Tibial nerve (tissue), 4 donors: ENCODE measurements at regions not wholly inside any gene's neighbourhood (a gene's known extent, or its start where the extent isn't known, plus 50 kb on each side); places are given as distances from the start of the nearest gene placed in this dataset.

Experiments used
- CTCF ChIP-seq, 5 experiments: fragments of 200-600 bp in 3 of 5; fragments of 450-650 bp in 2 of 5; sonication (generic) in 3 of 5; IDR thresholded peaks; one replicate each; pipeline ENCODE4 v1.5.1; 2016 to 2019; ENCODE audit warnings: antibody characterized with exemption in 5 of 5, mild to moderate bottlenecking in 3 of 5, moderate library complexity in 2 of 5
- EP300 ChIP-seq, 2 donors: sonication (generic); formaldehyde crosslinking; IDR thresholded peaks; one replicate each; pipeline ENCODE4 v1.6.1; 2017; ENCODE audit warnings: antibody characterized with exemption in 2 of 2, mild to moderate bottlenecking in 1 of 2
- POLR2A ChIP-seq, 2 donors: fragments of 450-650 bp; IDR thresholded peaks; one replicate each; pipeline ENCODE4 v1.6.1; 2017; ENCODE audit warnings: antibody characterized with exemption in 2 of 2, mild to moderate bottlenecking in 2 of 2, moderate library complexity in 2 of 2

- TF ChIP-seq CTCF (IDR thresholded peaks at IDR 0.05), result no peak
- TF ChIP-seq POLR2A (IDR thresholded peaks at IDR 0.05), result no peak
- TF ChIP-seq EP300 (IDR thresholded peaks at IDR 0.05), result no peak
Measured at GRCh38 chr5:71998746-71999145, 108.5 kb upstream of the MAP1B start.
